B cell (primary cell): ENCODE measurements at regions not wholly inside any gene's neighbourhood (a gene's known extent, or its start where the extent isn't known, plus 50 kb on each side); places are given as distances from the start of the nearest gene placed in this dataset.
"Not testable (repeated sequence)": the region's sequence is repeated elsewhere in the genome, so short reads cannot be mapped to it uniquely, and the experiment has no call there.

Experiments
- ATAC-seq: fragments of 200-7000 bp; cut with Tn5 transposase; one replicate; pipeline ENCODE4 v1.10.0; 2021; ENCODE audit warnings: low read depth, mild to moderate bottlenecking, moderate number of reproducible peaks, moderate library complexity
- CTCF ChIA-PET: fragments of 350-600 bp; sonication (Branson Sonifier 250); formaldehyde crosslinking; loops from one replicate; lab custom pipeline; 2021; ENCODE audit warnings: antibody characterized with exemption, inconsistent platforms; lab: Charles Lee
- POLR2A ChIA-PET: fragments of 350-600 bp; sonication (Branson Sonifier 250); formaldehyde crosslinking; loops from one replicate; lab custom pipeline; 2021; ENCODE audit warnings: antibody characterized with exemption; lab: Charles Lee
- DNase-seq: peaks from one replicate; pipeline ENCODE4 v3.0.0; 2013
- H2AFZ ChIP-seq: 2 replicates; pipeline ENCODE4 v1.6.1; 2012; ENCODE audit warnings: mild to moderate bottlenecking, low read depth, low read length; ENCODE audit not compliant: insufficient read depth, poor library complexity, severe bottlenecking
- H3K27ac ChIP-seq, 2 donors: 1 replicate in 1 of 2; 2 replicates in 1 of 2; pipeline ENCODE4 v1.5.1; 2012 to 2013; ENCODE audit warnings: low read length in 2 of 2, mild to moderate bottlenecking in 2 of 2, moderate library complexity in 1 of 2
- H3K27me3 ChIP-seq, 4 experiments: fragments of 200-600 bp in 1 of 4; sonication (generic) in 1 of 4; replicated peaks in 1 of 4; 1 replicate in 2 of 4; 2 replicates in 2 of 4; pipeline versions ENCODE4 v1.6.1 to v1.7.0; 2013 to 2016; ENCODE audit warnings: low read length in 3 of 4, mild to moderate bottlenecking in 2 of 4, mixed read lengths in 1 of 4, moderate library complexity in 1 of 4; ENCODE audit not compliant: insufficient read depth in 4 of 4, control insufficient read depth in 3 of 4; ENCODE audit errors: control extremely low read depth in 1 of 4
- H3K36me3 ChIP-seq, 2 experiments: replicated peaks in 1 of 2; 1 replicate in 1 of 2; 2 replicates in 1 of 2; pipeline versions ENCODE4 v1.6.1 to v1.7.1; 2013; ENCODE audit warnings: low read length in 1 of 2; ENCODE audit not compliant: insufficient read depth in 2 of 2, control insufficient read depth in 1 of 2; ENCODE audit errors: control extremely low read depth in 1 of 2, extremely low read depth in 1 of 2
- H3K4me1 ChIP-seq, 2 donors: fragments of 200-600 bp in 1 of 2; sonication (generic) in 1 of 2; 1 replicate in 1 of 2; 2 replicates in 1 of 2; pipeline versions ENCODE4 v1.5.1 to v1.6.1; 2013 to 2017; ENCODE audit warnings: low read length in 2 of 2; ENCODE audit not compliant: control insufficient read depth in 2 of 2, insufficient read depth in 2 of 2
- H3K4me2 ChIP-seq: replicated peaks from 2 replicates; pipeline ENCODE3; 2012; ENCODE audit warnings: mild to moderate bottlenecking, low read depth, low read length; ENCODE audit not compliant: poor library complexity, severe bottlenecking
- H3K4me3 ChIP-seq, 5 experiments: fragments of 200-600 bp in 1 of 5; sonication (generic) in 1 of 5; 1 replicate in 3 of 5; 2 replicates in 2 of 5; pipeline versions ENCODE4 v1.5.1 to v1.7.0; 2011 to 2016; ENCODE audit warnings: low read length in 4 of 5, mild to moderate bottlenecking in 4 of 5, low read depth in 2 of 5, control low read depth in 1 of 5, moderate library complexity in 1 of 5; ENCODE audit not compliant: insufficient read depth in 1 of 5; ENCODE audit errors: control extremely low read depth in 1 of 5, extremely low read depth in 1 of 5
- H3K79me2 ChIP-seq: fragments of 200-600 bp; sonication (generic); one replicate; pipeline ENCODE4 v1.6.0; 2016; ENCODE audit warnings: low read length; ENCODE audit not compliant: control insufficient read depth, insufficient read depth
- H3K9ac ChIP-seq: fragments of 200-600 bp; sonication (generic); 2 replicates; pipeline ENCODE4 v1.6.1; 2017; ENCODE audit warnings: mild to moderate bottlenecking, low read length, moderate library complexity
- H3K9me3 ChIP-seq, 3 donors: one replicate each; pipeline versions ENCODE4 v1.6.1 to v1.7.1; 2013; ENCODE audit warnings: low read length in 2 of 3; ENCODE audit not compliant: control insufficient read depth in 2 of 3, insufficient read depth in 1 of 3; ENCODE audit errors: control extremely low read depth in 1 of 3
- H4K20me1 ChIP-seq: 2 replicates; pipeline ENCODE4 v1.6.0; 2012; ENCODE audit warnings: mild to moderate bottlenecking, low read length; ENCODE audit not compliant: insufficient read depth, control insufficient read depth, poor library complexity, severe bottlenecking
- H3K27ac Mint-ChIP-seq: one replicate; pipeline ENCODE4 v1.8.0; 2021; ENCODE audit warnings: mixed read lengths
- H3K27me3 Mint-ChIP-seq: one replicate; pipeline ENCODE4 v1.8.0; 2021; ENCODE audit warnings: mixed read lengths
- H3K4me1 Mint-ChIP-seq: one replicate; pipeline ENCODE4 v1.8.0; 2021; ENCODE audit warnings: mixed read lengths
- H3K4me3 Mint-ChIP-seq: one replicate; pipeline ENCODE4 v1.8.0; 2021; ENCODE audit warnings: mixed read lengths
- H3K9me3 Mint-ChIP-seq: one replicate; pipeline ENCODE4 v1.8.0; 2022; ENCODE audit warnings: mixed read lengths; ENCODE audit not compliant: insufficient read depth
- CTCF ChIP-seq: fragments of 200-600 bp; IDR thresholded peaks from one replicate; pipeline ENCODE4 v1.8.0; 2022; ENCODE audit warnings: antibody characterized with exemption, mild to moderate bottlenecking
- EZH2 ChIP-seq: IDR thresholded peaks from 2 replicates; pipeline ENCODE4 v1.6.1; 2012; ENCODE audit warnings: borderline replicate concordance, low read depth, mild to moderate bottlenecking, moderate library complexity, low read length; ENCODE audit not compliant: insufficient read depth, poor library complexity, severe bottlenecking
- WGBS: methylation state at CpG from one replicate; pipeline ENCODE4 v1.1.5; 2013; ENCODE audit warnings: missing lambda C conversion rate; ENCODE audit not compliant: insufficient coverage; 5-methylcytosine and 5-hydroxymethylcytosine counted together
- intact Hi-C: fragments of 100-400 bp; cut with micrococcal nuclease; formaldehyde crosslinking; loops from one replicate; pipeline ENCODE4 v1.10.0; 2022

GRCh38 chr2:56590611-56591010 is 406.8 kb downstream of the CCDC85A start:
- ChIA-PET CTCF (no interaction called here), POLR2A (no interaction called here)
- Histone ChIP-seq H3K4me3 (no peak overlapping the region), H3K4me2 (no peak overlapping the region), H3K4me1 (no peaks in the 10 kb centered on the region), H3K9ac (no peak overlapping the region), H3K27ac (no peak overlapping the region), H2AFZ (no peak overlapping the region), H3K36me3 (no peaks in the 10 kb centered on the region), H3K27me3 (no peaks in the 10 kb centered on the region), H4K20me1 (no peaks in the 10 kb centered on the region), H3K79me2 (no peaks in the 10 kb centered on the region), H3K9me3 (peaks cover 0 to 2% (median 0%) of the 10 kb centered on the region in 3 donors)
- intact Hi-C loops = no loop called here
- Mint-ChIP-seq H3K27me3 (no peaks in the 10 kb centered on the region), H3K4me3 (no peak overlapping the region), H3K27ac (no peak overlapping the region), H3K4me1 (no peaks in the 10 kb centered on the region), H3K9me3 (no peaks in the 10 kb centered on the region)
- 100% methylated on average over 1 of the region's 3 CpGs for WGBS
- TF ChIP-seq EZH2 (no peak), CTCF (no peak)
- ATAC-seq (no peak), DNase-seq (no peak)

- H3K4me3 ChIP-seq, H4K20me1 ChIP-seq, H3K4me3 Mint-ChIP-seq, H3K4me1 ChIP-seq, H3K27ac ChIP-seq, POLR2A ChIA-PET, intact Hi-C loops, H3K27me3 Mint-ChIP-seq, H3K4me2 ChIP-seq, H3K9me3 Mint-ChIP-seq, H3K4me1 Mint-ChIP-seq, H3K27me3 ChIP-seq, H3K9ac ChIP-seq, DNase-seq, H3K27ac Mint-ChIP-seq, H3K79me2 ChIP-seq, CTCF ChIA-PET, H3K9me3 ChIP-seq, H3K36me3 ChIP-seq, H2AFZ ChIP-seq, ATAC-seq: not testable (repeated sequence)
- 85% methylated on average over 9 of the region's 9 CpGs for WGBS
Observed at GRCh38 chr2:56606086-56606485, 422.3 kb downstream of the CCDC85A start.
